ENCODE measurements at regions not wholly inside any gene's neighbourhood (a gene's known extent, or its start where the extent isn't known, plus 50 kb on each side); places are given as distances from the start of the nearest gene placed in this dataset.

DNA sequence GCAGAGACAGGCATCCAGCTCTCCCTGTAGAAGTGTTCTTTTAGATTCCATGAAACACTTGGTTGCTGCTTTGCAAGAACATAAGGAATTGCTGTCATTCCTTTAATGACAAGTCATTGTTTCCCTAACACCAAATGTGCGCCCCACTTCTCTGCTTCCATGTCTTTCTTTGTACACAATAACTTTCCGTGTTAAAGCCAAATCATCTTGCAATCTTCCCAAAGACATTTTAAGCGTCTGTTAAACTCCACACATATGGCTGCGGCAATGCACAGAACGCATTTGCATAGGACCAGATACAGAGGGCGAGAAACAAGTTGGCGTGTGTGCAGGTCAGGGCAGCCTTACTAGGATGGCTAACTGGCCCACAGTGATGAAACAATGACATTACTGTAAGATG, 399.3 kb upstream of the PRKCQ start:
- TF ChIP-seq YY1 (IDR thresholded peaks at IDR 0.05; ENCODE audit: low read depth): no peak
- TF ChIP-seq TCF12 (IDR thresholded peaks at IDR 0.05; ENCODE audit: low read depth): no peak
- TF ChIP-seq, protein P1, sequence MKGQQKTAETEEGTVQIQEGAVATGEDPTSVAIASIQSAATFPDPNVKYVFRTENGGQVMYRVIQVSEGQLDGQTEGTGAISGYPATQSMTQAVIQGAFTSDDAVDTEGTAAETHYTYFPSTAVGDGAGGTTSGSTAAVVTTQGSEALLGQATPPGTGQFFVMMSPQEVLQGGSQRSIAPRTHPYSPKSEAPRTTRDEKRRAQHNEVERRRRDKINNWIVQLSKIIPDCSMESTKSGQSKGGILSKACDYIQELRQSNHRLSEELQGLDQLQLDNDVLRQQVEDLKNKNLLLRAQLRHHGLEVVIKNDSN (IDR thresholded peaks at IDR 0.05): no peak
- no peak for TF ChIP-seq EP300 (IDR thresholded peaks at IDR 0.05; ENCODE audit: borderline replicate concordance)
- no peak for TF ChIP-seq CEBPB (IDR thresholded peaks at IDR 0.05)
- no peak for TF ChIP-seq EGR1 (IDR thresholded peaks at IDR 0.05)
- no peak for TF ChIP-seq TEAD4 (IDR thresholded peaks at IDR 0.05)
- TF ChIP-seq, protein P2, sequence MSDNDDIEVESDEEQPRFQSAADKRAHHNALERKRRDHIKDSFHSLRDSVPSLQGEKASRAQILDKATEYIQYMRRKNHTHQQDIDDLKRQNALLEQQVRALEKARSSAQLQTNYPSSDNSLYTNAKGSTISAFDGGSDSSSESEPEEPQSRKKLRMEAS (IDR thresholded peaks at IDR 0.05): no peak

Data from Ishikawa (cell line).